ENCODE measurements at regions not wholly inside any gene's neighbourhood (a gene's known extent, or its start where the extent isn't known, plus 50 kb on each side); places are given as distances from the start of the nearest gene placed in this dataset.

- no peak for TF ChIP-seq CTCF (IDR thresholded peaks at IDR 0.05)
- no peak for TF ChIP-seq POLR2A (IDR thresholded peaks at IDR 0.05)
- no peak for TF ChIP-seq EP300 (IDR thresholded peaks at IDR 0.05)
Measured at GRCh38 chr11:19460718-19461405, 220.1 kb upstream of the E2F8 start.

Data from gastroesophageal sphincter (tissue), 3 donors.